GM18520 (cell line): ENCODE measurements at regions not wholly inside any gene's neighbourhood (a gene's known extent, or its start where the extent isn't known, plus 50 kb on each side); places are given as distances from the start of the nearest gene placed in this dataset.
"Not testable (repeated sequence)": the region's sequence is repeated elsewhere in the genome, so short reads cannot be mapped to it uniquely, and the experiment has no call there.

Experiments used
- ATAC-seq: cut with Tn5 transposase; IDR thresholded peaks from one replicate; pipeline ENCODE4 v1.9.1; 2021; ENCODE audit not compliant: unreplicated experiment

DNA sequence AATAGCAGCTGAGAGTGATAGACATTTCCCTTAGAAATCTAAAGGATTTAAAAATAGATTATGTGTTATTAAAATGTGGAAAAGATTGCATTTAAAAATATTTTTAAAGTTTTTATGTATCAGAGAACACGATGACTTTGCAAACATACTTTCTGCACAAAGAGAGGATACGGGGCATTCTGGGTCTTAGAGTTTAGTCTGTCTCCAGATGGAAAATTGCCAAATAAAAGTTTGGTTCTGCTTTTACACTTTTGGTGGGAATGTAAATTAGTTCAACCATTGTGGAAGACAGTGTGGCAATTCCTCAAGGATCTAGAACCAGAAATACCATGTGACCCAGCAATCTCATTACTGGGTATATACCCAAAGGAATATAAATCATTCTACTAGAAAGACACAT lies 355.2 kb downstream of the NDFIP2 start:
- not testable (repeated sequence) for ATAC-seq

DNA sequence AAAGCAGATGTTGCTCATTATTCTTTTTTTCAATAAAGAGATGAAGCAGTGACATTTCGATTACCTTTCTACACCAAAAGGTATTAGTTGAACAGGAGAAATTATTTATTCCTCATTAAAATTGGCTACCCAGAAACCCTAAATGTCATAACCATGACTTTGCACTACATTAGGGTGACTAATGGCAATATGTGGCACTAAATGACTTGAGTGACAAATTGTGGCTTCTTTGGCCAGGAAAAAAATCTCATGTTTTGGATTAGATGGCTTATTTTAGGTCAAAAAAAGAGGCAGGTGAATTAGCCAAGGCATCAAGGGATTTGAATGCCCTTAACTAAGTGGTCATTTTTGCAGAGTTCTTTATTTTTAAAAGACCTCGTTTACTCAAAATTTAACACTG lies 353.9 kb downstream of the NDFIP2 start:
- no peak for ATAC-seq

DNA sequence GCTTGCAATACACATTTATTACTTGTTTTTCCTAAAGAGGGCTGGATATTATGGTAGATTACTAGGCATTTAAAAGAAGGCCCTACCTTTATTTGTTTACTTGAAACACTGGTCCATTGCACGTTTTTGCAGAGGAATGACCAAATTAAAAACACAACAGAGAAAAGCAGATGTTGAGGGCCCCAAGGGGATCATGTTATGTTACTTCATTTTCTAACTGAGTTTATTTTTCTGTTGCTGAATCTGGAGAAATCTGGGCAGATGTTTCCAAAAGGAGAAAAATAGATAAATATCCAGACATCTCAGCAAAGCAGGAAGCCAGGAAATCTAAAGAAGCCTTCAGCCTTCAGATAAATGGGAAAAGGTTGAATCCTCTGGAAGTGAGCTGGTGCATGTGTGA lies 353.0 kb downstream of the NDFIP2 start:
- no peak for ATAC-seq

DNA sequence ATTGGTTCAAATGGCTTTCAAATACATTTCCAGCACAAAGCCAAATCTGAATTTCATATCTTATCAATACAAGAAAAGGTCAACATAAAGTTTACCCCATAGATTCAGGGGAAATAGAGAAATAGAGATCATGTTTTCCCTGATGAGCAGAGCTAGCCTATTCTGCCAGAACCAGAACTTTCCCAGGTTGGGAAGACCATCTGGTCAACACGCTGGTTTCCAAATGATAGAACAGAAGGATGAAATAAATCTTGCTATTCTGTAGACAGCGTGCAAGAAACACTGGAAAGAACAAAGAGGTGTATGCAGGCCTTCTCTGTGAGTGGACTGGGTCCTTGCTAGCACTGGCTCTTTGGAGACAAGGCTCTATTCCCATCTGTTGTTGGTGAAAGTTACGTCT lies 350.6 kb downstream of the NDFIP2 start:
- ATAC-seq = no peak

DNA sequence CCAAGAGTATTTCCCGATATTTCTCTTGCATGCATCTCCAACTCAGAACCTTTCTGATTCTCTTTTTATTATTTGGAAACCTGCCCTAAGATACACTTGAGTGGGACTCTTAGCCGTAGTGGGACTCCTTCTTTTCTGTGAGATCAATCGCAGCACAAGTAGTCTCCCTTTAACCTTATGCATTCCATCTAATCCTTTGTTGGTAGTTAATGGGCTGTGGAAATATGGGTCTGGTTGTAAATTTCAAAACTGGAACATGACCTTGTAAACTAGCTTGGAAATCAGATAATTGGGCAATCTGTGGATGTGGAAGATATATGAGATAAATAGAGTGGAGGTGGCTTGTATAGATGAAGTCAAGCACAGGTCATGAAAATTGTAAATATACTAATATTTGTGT lies 350.0 kb downstream of the NDFIP2 start:
- no peak for ATAC-seq

DNA sequence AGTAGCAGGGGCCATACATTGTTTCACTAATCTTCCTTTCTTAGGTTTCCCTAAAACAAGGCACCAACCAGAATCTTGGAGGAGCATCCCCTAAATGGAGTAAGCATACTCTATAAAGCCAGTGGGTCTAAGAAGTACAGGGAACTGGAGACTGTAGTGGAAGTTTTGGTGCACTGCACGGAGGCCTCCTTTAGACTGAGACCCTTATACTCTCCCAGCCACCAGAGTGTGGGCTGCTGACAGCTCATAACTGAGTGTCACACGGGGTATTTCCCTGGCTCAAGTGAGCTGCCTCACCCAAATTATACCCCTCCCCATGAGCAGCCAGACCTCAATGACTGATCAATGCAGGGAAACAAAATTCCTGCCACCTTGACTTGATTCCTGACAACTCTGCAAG lies 349.5 kb downstream of the NDFIP2 start:
- no peak for ATAC-seq

DNA sequence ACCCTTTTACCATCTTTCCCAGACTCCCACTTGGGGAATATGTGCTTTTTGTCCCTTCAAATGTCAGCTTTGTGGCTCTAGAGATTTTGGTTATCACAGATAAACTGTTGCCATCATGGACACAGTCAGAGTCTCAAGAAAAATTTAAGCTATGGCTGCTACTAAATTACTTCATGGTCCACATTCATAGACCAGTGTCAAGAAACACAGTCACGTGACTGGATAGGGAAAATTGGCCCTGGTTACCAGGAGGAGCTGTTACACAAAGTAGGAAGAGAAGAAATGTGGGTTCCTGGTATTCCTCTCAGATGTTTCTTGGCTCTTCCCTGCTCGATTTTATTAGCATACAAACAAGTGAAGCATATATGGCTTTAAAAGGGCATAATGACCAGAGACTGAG lies 348.9 kb downstream of the NDFIP2 start:
- ATAC-seq = no peak

DNA sequence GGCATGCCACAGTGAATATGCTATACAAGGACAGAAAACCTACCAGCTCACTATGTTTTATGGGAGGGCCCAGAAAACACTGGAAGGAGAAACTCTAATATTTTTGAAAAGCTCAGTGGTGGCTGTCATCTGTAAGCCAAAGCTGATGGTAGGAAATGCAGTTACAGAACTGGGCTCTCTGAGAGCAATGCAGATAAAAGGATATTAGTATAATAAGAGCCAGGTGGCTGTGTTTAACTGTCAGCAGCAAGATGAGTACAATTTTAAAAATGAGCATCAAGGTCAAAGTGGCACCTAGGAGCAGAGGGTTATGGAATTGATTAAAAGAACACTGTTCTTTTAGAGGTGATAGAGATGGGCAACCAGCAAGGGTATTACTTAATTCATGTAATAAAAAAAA lies 345.0 kb downstream of the NDFIP2 start:
- ATAC-seq = no peak

DNA sequence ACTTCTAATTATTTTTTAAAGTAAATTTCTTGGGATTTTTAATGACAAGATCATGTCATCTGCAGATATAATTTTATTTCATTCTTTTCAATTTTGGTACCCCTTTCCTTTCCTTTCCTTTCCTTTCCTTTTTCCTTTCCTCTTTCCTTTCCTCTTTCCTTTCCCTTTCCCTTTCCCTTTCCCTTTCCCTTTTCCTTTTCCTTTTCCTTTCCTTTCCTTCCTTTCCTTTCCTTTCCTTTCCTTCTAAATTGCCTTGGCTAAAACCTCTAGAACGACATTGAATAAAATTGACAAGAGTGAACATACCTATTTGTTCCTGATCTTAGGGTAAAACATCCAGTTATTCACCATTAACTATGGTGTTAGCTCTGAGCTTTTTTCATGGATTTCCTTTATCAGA lies 334.1 kb downstream of the NDFIP2 start:
- no peak for ATAC-seq

DNA sequence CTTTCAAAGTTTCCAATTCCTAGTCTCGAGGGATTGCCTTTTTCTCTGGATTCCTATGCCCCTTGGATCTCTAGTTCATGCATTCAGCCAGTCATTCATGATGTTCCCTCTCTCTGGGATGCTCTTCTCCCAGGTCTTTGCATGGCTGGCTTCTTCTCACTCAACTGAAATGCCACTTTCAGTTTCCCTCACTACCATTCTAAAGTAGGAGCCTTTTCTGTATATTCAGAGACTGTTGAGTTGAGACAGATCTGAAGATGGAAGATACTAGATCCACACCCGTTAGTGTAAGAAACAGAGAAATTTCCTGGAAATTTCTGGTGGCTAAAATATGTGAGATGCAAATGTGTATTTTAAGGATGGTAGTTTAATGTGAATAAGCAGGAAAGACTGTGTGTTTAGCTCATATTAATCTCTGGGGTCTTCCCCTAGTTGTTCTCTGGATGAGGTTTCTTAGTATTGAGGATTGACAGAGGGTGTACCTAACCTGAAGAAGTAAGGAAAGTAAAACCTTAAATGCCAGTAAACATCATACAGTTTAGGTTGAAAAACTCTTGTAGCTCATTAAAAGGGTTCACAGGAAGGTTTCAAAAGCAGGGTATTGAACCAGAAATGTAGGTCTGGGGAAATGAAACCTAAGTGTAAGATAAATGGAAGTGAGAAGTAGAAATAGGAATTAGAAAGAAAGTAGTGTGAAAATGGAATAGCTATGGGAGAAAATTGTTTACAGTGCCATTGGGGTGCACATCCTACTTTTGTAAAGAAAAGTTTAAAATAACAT lies 331.3 kb downstream of the NDFIP2 start:
- peak; percentile 50 for ATAC-seq

DNA sequence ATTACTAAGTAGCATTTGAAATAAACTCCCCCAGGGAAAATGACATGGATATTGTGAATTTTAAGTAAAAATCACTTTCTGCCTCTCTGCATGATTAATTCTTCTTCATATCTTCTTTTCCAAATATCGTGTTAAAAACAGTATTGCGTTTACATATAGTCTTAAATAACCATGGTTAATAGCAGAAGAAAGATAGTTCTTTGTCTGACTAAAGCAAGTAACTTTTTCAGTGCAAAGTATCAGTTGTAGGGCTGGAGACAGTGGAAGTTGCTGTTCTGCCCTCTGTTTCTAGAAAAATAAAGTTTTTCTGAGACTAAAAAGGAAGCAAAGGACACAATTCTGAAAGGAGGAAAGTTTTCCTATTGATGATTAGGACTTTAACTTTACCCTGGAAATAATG lies 330.2 kb downstream of the NDFIP2 start:
- no peak for ATAC-seq

DNA sequence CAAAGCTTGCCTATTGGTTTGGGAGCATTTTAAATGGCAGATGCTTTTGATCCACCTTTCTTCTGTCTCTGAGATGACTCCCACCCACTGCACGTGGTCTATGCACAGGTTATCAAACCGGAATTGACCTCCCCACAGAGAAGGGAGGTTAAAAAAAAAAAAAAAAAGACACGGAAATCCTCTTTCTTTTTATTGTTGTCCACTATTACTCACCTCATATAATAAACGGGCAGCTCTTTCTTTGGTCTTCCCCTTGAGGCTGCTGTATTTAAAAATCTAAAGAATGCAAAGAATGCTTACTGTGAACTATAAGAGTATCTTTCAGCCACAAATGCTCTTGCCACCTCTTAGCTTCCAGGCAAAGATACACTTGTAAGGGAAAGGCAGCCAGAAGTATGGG lies 329.7 kb downstream of the NDFIP2 start:
- no peak for ATAC-seq

DNA sequence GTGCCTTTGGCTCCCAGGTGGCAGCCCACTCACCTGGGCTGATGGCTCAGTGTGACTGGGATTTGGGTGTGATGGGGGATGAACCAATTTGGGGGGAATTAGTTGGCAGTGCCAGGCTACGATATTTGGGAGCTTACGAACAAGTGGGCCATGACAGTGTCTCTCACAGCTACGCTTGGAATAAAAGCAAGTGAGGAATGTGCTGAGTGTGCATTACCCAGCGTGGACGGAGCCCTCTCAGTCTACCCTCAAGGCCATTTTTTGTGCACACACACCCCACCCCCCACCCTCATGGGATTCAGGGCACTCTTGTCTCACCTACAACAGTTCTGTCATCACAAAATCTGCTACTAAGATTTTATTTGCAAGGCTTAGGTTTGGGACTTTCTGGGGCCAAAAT lies 329.1 kb downstream of the NDFIP2 start:
- ATAC-seq = no peak

DNA sequence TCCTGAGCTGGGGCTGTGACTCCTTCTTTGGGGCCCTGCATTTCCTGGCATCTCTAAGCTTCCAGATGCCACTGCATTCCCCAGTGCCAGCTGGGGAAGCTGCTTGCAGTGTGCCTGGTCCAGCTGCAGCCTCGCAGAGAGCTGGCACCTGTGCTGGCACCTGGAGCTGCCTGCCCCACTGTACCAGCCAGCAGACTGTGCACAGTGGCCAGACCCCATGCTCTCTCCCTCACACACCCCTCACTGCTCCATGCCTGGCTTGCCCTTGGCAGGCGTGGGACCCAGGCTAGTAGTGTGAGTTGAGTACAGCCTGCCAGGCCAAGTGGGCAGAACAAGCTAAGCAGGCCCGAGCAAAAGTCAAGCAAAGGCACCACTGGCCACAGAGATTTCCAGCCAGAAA lies 327.5 kb downstream of the NDFIP2 start:
- no peak for ATAC-seq

DNA sequence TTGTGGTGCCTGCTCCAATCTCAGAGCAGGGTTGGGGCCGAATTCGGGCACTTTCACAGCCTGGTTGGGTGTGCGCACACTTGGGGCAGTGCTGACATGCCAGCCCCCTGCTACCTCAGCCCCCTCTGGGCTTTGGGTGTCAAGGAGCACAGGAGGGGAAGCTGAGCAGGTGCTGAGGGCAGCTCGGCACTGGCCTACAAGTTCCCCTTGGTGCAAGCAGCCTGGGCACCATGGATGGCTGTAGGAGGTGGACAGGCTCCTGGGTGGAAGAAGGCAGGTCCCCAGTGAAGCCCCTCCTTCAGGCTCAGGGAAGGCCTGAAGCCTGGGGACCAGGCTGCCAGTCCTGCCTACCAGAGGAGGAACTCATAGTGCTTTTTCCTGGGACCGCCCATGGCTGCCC lies 326.6 kb downstream of the NDFIP2 start:
- ATAC-seq = no peak

DNA sequence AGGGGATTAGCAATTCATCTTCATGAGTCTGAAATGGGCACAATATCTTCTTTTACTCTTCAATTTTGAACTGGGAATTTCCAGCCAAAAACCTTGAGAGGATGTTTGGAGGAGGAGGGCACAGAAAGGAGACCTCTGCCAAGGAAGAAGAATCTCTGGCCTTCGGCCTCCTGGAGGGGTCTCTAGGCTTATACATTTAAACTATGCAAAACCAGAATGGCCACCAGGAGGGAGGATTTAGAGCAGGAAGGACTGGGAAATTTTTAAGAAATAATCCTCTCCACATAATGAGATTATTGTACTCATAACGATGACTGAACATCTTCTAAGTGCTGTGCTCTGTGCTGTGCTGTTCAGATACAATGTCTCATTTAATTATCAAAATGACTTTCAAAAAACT lies 325.9 kb downstream of the NDFIP2 start:
- ATAC-seq = no peak

DNA sequence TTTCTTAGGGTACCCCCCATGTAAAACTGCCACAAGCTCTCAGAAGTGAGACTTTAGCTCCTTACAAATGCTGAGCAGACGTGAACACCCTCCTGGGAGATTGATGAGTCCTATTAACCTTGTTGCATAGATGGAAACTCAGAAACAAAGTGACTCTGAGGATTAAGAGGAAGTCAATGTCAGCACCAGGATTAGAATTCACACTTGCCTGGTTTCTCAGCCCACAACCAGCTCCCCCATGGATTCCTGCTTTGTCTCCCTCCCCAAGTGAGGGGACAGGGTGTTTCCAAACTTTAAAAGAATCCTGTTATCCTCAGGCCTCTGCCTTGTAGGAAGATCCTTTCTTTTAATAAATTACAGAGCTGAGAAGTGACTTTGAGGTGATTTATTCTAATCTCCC lies 324.4 kb downstream of the NDFIP2 start:
- ATAC-seq = no peak

DNA sequence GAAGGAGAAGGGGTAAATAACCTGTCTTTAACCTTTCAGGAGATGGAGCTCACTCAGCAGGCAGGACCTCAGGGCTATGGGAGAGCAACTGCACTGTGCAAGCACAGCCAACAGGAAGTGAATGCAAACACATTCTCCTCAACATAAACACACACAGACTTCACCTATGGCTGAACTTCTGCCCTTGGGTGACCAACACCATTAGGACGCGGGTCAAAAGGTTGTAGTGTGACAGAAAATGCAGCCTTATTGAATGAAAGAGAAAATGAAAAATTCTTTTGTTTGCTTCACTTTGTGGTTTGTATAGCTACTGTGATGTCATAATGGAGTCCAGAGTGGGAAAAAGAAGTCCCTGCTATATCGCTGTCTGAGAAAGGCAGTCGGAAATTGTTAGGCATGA lies 323.0 kb downstream of the NDFIP2 start:
- peak; percentile 78 for ATAC-seq

DNA sequence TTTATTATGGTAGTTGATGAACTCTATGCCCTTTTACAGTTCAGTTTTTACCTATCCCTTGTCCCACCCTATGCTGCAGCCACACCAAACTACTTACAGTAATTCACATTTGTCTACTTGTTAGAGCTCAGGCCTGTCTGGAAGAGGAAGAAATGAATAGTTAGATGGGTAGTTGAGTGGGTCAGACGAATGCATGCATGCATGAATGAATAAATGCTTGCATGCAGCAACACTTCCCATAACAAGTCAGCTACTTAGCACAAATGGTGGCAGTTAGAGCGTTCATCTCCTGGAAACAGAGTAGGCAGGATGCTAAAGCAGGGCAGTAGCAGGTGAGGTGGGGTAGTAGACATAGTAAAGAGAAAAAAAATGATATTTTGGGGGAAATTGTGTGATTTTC lies 322.3 kb downstream of the NDFIP2 start:
- no peak for ATAC-seq

DNA sequence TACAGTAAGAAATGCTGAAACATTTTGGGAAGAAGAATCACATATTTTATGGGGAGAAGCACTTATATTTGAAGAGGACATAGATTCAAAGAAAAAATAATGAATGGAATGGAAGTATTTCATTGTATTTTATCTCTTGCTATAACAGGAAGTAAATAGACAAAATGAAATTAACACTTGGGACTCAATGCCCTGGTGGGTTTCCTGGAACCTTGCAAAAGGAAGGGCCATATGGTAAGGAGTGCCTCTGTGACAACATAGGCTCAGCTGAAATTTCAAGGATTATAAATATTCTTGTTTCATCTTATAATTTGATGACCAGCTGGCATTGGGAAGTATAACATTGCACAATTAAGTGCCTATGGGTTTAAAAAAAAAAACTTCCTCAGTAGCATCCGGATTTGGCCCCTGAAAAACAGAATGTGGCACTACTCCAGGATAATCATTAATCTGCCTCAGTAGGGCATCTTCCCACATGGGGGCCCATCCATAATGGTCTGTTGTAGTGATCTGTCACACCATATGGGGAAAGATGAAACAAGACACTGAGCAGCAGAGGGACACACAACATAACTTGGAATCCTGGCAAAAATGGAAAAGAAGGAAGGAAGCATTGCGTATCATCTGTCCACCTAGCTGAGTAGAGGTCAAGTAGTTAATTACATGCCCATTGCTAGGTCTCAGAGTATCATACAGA lies 321.6 kb downstream of the NDFIP2 start:
- no peak for ATAC-seq

DNA sequence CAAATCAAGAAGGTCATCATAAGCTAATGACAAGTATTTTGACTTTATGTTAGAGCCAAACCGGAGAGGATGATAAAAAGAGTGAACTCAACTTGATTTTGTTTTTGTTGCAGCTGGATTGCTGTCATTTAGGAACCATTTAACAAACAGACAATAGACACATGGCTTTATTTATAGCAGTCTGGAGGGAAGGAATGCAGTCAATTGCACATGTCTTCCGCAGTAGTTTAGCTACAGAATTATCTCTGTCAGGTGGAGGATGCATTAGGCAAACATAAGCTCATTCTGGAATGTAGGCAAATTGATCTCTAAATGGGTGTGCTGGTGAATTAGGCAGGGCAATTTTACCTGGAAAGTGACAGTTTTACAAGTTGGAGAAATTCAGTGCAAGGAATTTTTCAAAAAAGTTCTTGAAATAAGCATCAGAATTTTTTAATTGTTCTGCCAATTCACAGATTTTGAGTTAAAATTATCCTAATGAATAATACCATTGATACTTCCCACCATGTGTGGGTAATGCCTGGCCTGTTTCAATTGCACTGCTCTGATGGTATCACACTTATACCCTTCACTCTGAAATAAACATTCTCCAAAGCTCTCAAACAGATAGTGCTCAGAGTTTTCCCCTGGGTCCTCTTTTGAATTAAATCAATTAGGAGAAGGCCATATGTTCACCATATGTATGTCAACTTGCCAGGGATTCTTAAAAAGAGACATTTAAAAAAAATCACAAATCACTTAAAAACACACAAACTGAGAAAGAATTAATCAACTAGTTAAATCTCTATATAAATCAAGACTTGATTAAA lies 318.3 kb downstream of the NDFIP2 start:
- no peak for ATAC-seq

DNA sequence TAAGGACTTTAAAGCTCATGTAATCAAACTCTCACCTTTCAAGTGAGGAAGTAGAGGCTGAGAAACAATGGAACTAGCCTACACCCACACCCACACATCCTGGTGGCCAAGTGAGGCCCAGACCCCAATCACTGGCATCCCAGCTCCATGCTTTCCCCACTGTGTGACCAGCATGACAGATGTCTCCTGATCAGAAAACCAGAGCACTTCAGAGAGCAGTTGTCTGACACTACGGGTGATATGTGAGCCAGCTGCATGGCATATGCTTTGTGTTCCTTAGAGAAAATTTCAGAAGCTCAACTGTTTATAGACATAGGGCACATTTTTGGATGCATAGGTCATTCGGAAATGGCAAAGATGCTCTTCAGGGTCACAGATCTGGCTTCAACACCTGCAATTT lies 315.2 kb downstream of the NDFIP2 start:
- ATAC-seq = no peak
